IPS-20b (cell line): ENCODE measurements at regions not wholly inside any gene's neighbourhood (a gene's known extent, or its start where the extent isn't known, plus 50 kb on each side); places are given as distances from the start of the nearest gene placed in this dataset.
"Not testable (repeated sequence)": the region's sequence is repeated elsewhere in the genome, so short reads cannot be mapped to it uniquely, and the experiment has no call there.

ENCODE experiments used
- H3K27ac ChIP-seq: one replicate; pipeline ENCODE4 v1.5.1; 2013; ENCODE audit warnings: low read length
- H3K27me3 ChIP-seq: 2 replicates; pipeline ENCODE4 v1.6.1; 2013; ENCODE audit warnings: mild to moderate bottlenecking, low read length, inconsistent platforms; ENCODE audit not compliant: insufficient read depth
- H3K36me3 ChIP-seq: 2 replicates; pipeline ENCODE4 v1.6.1; 2013; ENCODE audit warnings: low read depth, mild to moderate bottlenecking, inconsistent platforms, low read length, moderate library complexity; ENCODE audit not compliant: insufficient read depth
- H3K4me1 ChIP-seq: 2 replicates; pipeline ENCODE4 v1.6.1; 2013; ENCODE audit warnings: mild to moderate bottlenecking, control low read depth, inconsistent platforms, low read length, moderate library complexity; ENCODE audit not compliant: insufficient read depth
- H3K4me3 ChIP-seq: 2 replicates; pipeline ENCODE4 v1.5.1; 2013; ENCODE audit warnings: mild to moderate bottlenecking, low read length, inconsistent platforms
- H3K9ac ChIP-seq: 2 replicates; pipeline ENCODE4 v1.6.1; 2013; ENCODE audit warnings: low read depth, mild to moderate bottlenecking, inconsistent platforms, low read length, moderate library complexity
- H3K9me3 ChIP-seq: 2 replicates; pipeline ENCODE4 v1.6.1; 2013; ENCODE audit warnings: mild to moderate bottlenecking, low read depth, low read length, inconsistent platforms; ENCODE audit not compliant: insufficient read depth

DNA sequence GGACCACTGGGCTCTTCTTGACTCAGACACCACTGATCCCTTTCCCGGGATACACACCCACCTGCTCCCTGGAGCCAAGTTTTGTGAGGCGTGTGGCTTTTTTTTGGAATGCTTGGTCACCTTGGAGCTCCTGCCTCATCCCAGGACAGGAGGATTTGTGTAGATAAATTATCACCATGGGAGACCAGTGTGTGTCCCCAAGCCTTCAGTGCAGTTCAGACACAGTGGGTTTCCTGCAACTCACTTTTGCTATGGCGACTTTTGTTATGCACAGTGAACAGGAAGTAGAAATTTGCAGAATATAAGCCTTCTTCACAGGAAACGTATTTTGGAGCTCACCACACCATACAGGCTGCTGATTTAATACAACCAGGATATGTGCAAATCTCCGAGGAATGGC lies 357.4 kb downstream of the PAX1 start:
- Histone ChIP-seq H3K4me1 (peaks cover 4% of the 10 kb centered on the region; the same call in 1 of the 2 replicates), H3K9ac (no peak overlapping the region), H3K36me3 (no peaks in the 10 kb centered on the region), H3K4me3 (no peak overlapping the region), H3K27me3 (no peaks in the 10 kb centered on the region), H3K27ac (no peak overlapping the region), H3K9me3 (no peaks in the 10 kb centered on the region)

DNA sequence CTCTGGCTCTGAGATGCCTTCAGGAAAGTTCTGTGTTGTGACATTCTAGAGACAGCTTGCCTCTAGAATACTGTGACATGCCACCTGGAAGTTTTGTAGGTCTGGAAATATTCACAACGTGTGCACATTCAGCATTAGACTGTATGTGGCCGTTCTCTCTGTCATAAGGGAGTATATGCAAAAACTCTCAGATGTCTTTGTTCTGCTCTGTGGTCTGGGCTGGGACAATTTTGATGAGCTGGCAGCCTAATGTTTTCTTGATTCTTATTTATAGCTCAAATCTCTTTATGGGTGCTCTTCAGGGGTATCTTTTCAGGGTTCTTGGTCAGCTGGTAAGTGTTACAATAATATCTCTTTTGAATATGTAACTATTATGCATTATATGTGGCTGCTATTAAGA lies 355.1 kb downstream of the PAX1 start:
- H3K27me3 ChIP-seq = no peaks in the 10 kb centered on the region
- no peak overlapping the region for H3K4me3 ChIP-seq
- H3K36me3 ChIP-seq = no peaks in the 10 kb centered on the region
- H3K9ac ChIP-seq = no peak overlapping the region
- no peak overlapping the region for H3K27ac ChIP-seq
- H3K9me3 ChIP-seq = no peaks in the 10 kb centered on the region
- H3K4me1 ChIP-seq = peaks cover 4% of the 10 kb centered on the region; the same call in 1 of the 2 replicates

DNA sequence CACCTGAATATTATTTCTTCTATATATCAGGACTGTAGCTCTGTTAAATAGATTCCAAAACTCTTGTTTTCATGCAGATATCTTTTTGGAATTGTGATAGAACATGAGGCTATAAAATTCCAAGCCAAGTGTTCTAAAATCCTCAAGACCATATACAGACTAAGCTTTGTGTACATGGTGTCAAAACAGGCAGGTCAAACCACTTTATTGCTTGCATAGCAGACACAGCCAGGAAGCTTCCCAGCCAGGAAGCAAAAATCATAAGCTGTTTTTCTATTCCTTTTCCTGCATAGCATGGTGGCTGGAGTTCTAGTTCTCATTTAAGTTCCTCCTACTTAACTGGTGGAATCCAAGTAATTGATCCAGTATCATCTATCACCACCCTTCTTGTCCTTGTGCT lies 353.3 kb downstream of the PAX1 start:
- no peaks in the 10 kb centered on the region for H3K9me3 ChIP-seq
- no peaks in the 10 kb centered on the region for H3K27me3 ChIP-seq
- H3K27ac ChIP-seq = no peak overlapping the region
- no peak overlapping the region for H3K4me3 ChIP-seq
- H3K36me3 ChIP-seq = no peaks in the 10 kb centered on the region
- no peak overlapping the region for H3K9ac ChIP-seq
- H3K4me1 ChIP-seq = peaks cover 4% of the 10 kb centered on the region; the same call in 1 of the 2 replicates

DNA sequence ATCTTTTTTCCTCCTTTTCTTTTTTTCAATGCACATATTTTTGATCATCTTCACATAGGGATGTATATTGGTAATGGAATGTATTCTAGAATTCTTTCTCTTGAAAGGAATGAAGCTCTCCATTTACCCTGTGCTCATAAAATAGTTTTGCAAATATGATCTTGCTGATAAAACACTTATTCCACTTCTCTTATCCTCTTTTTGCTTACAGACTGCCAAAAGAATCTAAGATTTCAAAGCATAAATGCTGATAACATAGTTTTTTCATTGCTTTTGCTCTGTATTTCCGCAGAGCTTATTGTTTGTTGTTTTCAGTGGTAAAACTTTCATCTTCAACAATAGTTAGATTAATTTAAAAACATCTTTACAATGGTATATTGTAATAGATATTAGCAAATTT lies 350.5 kb downstream of the PAX1 start:
- no peaks in the 10 kb centered on the region for H3K36me3 ChIP-seq
- no peaks in the 10 kb centered on the region for H3K27me3 ChIP-seq
- H3K4me3 ChIP-seq = no peak overlapping the region
- no peak overlapping the region for H3K27ac ChIP-seq
- H3K4me1 ChIP-seq = no peaks in the 10 kb centered on the region
- H3K9ac ChIP-seq = no peak overlapping the region
- H3K9me3 ChIP-seq = no peaks in the 10 kb centered on the region

DNA sequence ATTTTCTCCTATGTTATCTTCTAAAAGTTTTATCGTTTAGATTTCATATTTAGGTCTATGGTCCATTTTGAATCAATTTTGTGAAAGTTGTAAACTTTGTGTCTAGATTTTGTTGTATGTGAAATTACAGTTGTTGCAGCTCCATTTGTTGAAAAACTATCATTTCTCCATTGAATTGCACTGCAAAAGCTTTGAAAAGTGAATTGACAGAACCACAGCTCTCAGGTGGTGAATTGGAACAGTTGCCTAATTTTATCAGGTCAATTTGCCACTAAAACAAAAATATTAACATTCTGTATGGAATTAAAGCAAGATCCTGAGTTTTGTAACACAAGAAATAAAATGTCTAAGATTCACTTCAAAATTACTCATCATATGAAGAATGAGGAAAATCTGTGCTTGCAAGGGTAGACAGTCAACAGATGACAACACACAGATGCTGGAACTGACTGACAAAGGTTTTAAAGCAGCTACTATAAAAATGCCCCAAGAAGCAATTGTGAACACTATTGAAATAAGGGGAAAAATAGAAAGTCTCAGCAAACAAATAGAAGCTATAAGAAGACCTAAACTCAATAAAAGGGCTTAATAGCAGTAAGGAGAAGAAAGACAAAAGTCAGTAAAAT lies 346.7 kb downstream of the PAX1 start:
- H3K36me3 ChIP-seq = no peaks in the 10 kb centered on the region
- no peaks in the 10 kb centered on the region for H3K9me3 ChIP-seq
- no peaks in the 10 kb centered on the region for H3K27me3 ChIP-seq
- no peak overlapping the region for H3K27ac ChIP-seq
- H3K4me1 ChIP-seq = peaks cover 4% of the 10 kb centered on the region; the same call in 1 of the 2 replicates
- no peak overlapping the region for H3K4me3 ChIP-seq
- no peak overlapping the region for H3K9ac ChIP-seq

- H3K4me1 ChIP-seq, H3K4me3 ChIP-seq, H3K27me3 ChIP-seq, H3K9me3 ChIP-seq, H3K36me3 ChIP-seq, H3K9ac ChIP-seq, H3K27ac ChIP-seq: not testable (repeated sequence)
These were observed 340.6 kb downstream of the PAX1 start for GRCh38 chr20:22045956-22046507.

- no peaks in the 10 kb centered on the region; the same call in 1 of the 2 replicates for H3K9me3 ChIP-seq
- no peaks in the 10 kb centered on the region for H3K36me3 ChIP-seq
- H3K9ac ChIP-seq = no peak overlapping the region
- no peak overlapping the region for H3K27ac ChIP-seq
- no peak overlapping the region for H3K4me3 ChIP-seq
- no peaks in the 10 kb centered on the region for H3K4me1 ChIP-seq
- H3K27me3 ChIP-seq = no peaks in the 10 kb centered on the region
These were observed 322.0 kb downstream of the PAX1 start for GRCh38 chr20:22027423-22027822.

- H3K27me3 ChIP-seq = no peaks in the 10 kb centered on the region
- no peaks in the 10 kb centered on the region for H3K4me1 ChIP-seq
- no peaks in the 10 kb centered on the region; the same call in 1 of the 2 replicates for H3K9me3 ChIP-seq
- H3K27ac ChIP-seq = no peak overlapping the region
- H3K9ac ChIP-seq = no peak overlapping the region
- no peaks in the 10 kb centered on the region for H3K36me3 ChIP-seq
- no peak overlapping the region for H3K4me3 ChIP-seq
These were observed 314.7 kb downstream of the PAX1 start for GRCh38 chr20:22020201-22020600.

- Histone ChIP-seq H3K9me3 (no peaks in the 10 kb centered on the region; the same call in 1 of the 2 replicates), H3K27ac (no peak overlapping the region), H3K27me3 (no peaks in the 10 kb centered on the region), H3K4me1 (no peaks in the 10 kb centered on the region), H3K4me3 (no peak overlapping the region), H3K9ac (no peak overlapping the region), H3K36me3 (no peaks in the 10 kb centered on the region)
These were observed 303.0 kb downstream of the PAX1 start for GRCh38 chr20:22008456-22008855.

DNA sequence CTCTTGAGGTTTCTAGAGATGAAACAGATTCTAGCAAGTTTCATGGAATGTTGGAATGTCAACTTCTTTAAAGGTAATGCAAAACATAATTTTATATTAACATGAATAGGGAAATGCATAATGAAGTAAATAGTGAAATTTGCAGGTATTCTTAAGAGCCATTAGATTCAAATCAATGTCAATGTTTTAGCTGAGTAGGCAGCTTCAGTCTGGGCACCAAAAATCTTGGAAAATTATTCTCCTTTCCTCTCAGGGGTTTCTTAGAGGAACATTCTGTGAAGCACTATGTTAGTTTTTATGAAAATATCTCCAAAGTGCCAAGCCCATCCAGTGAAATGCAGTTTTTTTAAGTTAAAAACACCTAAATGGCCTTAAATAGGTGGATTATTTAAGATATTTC lies 300.8 kb downstream of the PAX1 start:
- Histone ChIP-seq H3K9ac (no peak overlapping the region), H3K36me3 (no peaks in the 10 kb centered on the region), H3K9me3 (no peaks in the 10 kb centered on the region; the same call in 1 of the 2 replicates), H3K27me3 (no peaks in the 10 kb centered on the region), H3K27ac (no peak overlapping the region), H3K4me1 (no peaks in the 10 kb centered on the region), H3K4me3 (no peak overlapping the region)

DNA sequence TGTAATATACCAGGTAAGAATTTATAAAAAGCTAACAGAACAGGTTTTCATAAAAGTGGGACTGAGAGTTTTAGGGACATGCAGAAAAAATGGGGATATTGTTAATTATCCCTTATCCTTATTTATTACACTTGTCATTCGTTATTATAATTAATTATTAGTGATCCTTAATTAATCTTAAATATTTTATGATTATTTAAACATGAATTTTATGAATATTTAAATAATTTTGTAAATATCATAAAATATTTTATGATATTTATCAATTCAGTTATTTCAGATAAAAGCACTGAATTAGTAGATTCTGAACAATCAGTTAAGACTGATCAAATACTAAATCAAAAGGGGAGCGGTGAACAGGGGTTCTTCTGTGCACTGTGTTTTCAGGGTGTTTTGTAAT lies 300.1 kb downstream of the PAX1 start:
- Histone ChIP-seq H3K4me3 (no peak overlapping the region), H3K27ac (no peak overlapping the region), H3K9ac (no peak overlapping the region), H3K4me1 (no peaks in the 10 kb centered on the region), H3K27me3 (no peaks in the 10 kb centered on the region), H3K36me3 (no peaks in the 10 kb centered on the region), H3K9me3 (no peaks in the 10 kb centered on the region; the same call in 1 of the 2 replicates)

DNA sequence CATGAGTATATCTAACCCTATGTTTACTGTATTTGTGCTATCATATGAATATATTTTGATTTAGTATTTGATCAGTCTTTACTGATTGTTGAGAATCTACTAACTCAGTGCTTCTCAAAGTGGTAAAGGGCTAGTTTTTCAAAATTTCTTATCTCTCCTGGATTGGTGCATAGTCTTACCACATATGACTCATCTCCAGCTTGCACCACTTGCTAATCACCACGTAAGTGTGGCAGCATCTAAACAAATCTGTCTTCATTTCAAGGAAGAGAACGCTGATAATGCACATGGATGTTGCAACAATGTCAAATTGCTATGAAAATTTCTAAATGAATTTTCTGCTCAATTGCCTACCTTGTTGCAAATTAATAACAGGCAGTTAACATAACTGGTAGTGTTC lies 299.5 kb downstream of the PAX1 start:
- H3K27ac ChIP-seq = no peak overlapping the region
- no peak overlapping the region for H3K4me3 ChIP-seq
- H3K36me3 ChIP-seq = no peaks in the 10 kb centered on the region
- no peaks in the 10 kb centered on the region for H3K27me3 ChIP-seq
- H3K4me1 ChIP-seq = no peaks in the 10 kb centered on the region
- H3K9ac ChIP-seq = no peak overlapping the region
- no peaks in the 10 kb centered on the region; the same call in 1 of the 2 replicates for H3K9me3 ChIP-seq
